ENCODE measurements at regions not wholly inside any gene's neighbourhood (a gene's known extent, or its start where the extent isn't known, plus 50 kb on each side); places are given as distances from the start of the nearest gene placed in this dataset.
"Not testable (repeated sequence)": the region's sequence is repeated elsewhere in the genome, so short reads cannot be mapped to it uniquely, and the experiment has no call there.

DNA sequence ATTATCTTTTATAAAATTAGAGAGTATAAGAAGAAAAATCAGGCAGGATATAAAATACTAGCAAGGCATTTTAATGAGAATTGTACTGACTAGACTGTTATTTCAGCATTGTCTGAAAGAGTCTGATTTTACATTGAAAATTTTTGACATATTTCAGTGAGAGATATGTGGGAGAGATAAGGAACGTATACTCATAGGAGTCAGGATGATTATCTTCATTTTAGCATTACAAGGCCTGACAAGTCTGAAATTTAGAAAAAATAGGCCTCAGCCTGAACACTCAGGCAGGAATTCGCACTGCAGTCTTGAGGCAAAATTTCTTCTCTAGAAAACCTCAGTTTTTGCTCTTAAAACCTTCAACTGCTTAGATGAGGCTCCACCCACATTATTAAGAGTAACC, 386.0 kb downstream of the HGF start:
- Histone ChIP-seq H3K4me1 (ENCODE audit: control insufficient read depth, extremely low read depth, insufficient read depth, low read length) (no peaks in the 10 kb centered on the region), H3K27me3 (ENCODE audit: control insufficient read depth, extremely low read depth, insufficient read depth, low read length) (no peaks in the 10 kb centered on the region), H3K79me2 (ENCODE audit: control insufficient read depth, insufficient read depth, low read length) (no peaks in the 10 kb centered on the region), H3K9ac (ENCODE audit: control insufficient read depth, extremely low read depth, insufficient read depth, low read length) (no peak overlapping the region), H4K20me1 (ENCODE audit: control insufficient read depth, extremely low read depth, insufficient read depth, low read length) (no peaks in the 10 kb centered on the region), H3K4me2 (ENCODE audit: control insufficient read depth, extremely low read depth, insufficient read depth, low read depth, low read length) (no peak overlapping the region), H3K9me3 (ENCODE audit: control insufficient read depth, low read depth, low read length) (no peaks in the 10 kb centered on the region), H3K27ac (ENCODE audit: control insufficient read depth, insufficient read depth, low read length) (no peak overlapping the region), H3K4me3 (ENCODE audit: control insufficient read depth in 2 of 3, extremely low read depth in 1 of 3, insufficient read depth in 2 of 3, low read depth in 1 of 3, low read length in 3 of 3) (no peak overlapping the region), H2AFZ (ENCODE audit: control insufficient read depth, low read length) (peak overlapping the region; percentile 36), H3K36me3 (ENCODE audit: control insufficient read depth in 2 of 2, extremely low read depth in 1 of 2, insufficient read depth in 2 of 2, low read length in 2 of 2) (no peaks in the 10 kb centered on the region), H3K9me1 (ENCODE audit: control insufficient read depth, extremely low read depth, insufficient read depth, low read length) (no peaks in the 10 kb centered on the region)
- TF ChIP-seq, protein P1, sequence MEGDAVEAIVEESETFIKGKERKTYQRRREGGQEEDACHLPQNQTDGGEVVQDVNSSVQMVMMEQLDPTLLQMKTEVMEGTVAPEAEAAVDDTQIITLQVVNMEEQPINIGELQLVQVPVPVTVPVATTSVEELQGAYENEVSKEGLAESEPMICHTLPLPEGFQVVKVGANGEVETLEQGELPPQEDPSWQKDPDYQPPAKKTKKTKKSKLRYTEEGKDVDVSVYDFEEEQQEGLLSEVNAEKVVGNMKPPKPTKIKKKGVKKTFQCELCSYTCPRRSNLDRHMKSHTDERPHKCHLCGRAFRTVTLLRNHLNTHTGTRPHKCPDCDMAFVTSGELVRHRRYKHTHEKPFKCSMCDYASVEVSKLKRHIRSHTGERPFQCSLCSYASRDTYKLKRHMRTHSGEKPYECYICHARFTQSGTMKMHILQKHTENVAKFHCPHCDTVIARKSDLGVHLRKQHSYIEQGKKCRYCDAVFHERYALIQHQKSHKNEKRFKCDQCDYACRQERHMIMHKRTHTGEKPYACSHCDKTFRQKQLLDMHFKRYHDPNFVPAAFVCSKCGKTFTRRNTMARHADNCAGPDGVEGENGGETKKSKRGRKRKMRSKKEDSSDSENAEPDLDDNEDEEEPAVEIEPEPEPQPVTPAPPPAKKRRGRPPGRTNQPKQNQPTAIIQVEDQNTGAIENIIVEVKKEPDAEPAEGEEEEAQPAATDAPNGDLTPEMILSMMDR (optimal IDR thresholded peaks at IDR 0.05 in 1 of 3, IDR thresholded peaks at IDR 0.05 in 1 of 3, conservative IDR thresholded peaks at IDR 0.05 in 1 of 3; ENCODE audit: extremely low read depth in 1 of 3, insufficient read depth in 2 of 3, low read length in 3 of 3): peak in 1 of 3 experiments; percentile 14
- TF ChIP-seq EZH2 (IDR thresholded peaks at IDR 0.05; ENCODE audit: low read length): no peak
- dilution Hi-C loops (cut with MboI; ENCODE audit: extremely low pct_ligation_motif_present, low sequenced_read_pairs): no loop called here
- FAIRE-seq (no peak), DNase-seq (ENCODE audit: low read depth, low spot score) (no peak)

DNA sequence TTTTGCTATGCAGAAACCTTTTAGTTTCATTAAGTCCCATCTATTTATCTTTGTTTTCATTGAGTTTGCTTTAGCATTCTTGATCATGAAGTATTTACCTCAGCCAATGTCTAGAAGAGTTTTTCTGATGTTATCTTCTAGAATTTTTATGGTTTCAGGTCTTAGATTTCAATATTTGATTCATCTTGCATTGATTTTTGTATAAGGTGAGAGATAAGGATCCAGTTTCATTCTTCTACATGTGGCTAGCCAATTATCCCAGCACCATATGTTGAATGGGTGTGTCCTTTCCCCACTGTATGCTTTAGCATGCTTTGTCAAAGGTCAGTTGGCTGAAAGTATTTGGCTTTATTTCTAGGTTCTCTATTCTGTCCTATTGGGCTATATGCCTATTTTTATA, 395.2 kb downstream of the HGF start:
- H3K36me3 ChIP-seq (ENCODE audit: control insufficient read depth in 2 of 2, extremely low read depth in 1 of 2, insufficient read depth in 2 of 2, low read length in 2 of 2); H3K79me2 ChIP-seq (ENCODE audit: control insufficient read depth, insufficient read depth, low read length); dilution Hi-C loops (cut with MboI; ENCODE audit: extremely low pct_ligation_motif_present, low sequenced_read_pairs); DNase-seq (ENCODE audit: low read depth, low spot score); H3K9ac ChIP-seq (ENCODE audit: control insufficient read depth, extremely low read depth, insufficient read depth, low read length); H3K4me3 ChIP-seq (ENCODE audit: control insufficient read depth in 2 of 3, extremely low read depth in 1 of 3, insufficient read depth in 2 of 3, low read depth in 1 of 3, low read length in 3 of 3); H4K20me1 ChIP-seq (ENCODE audit: control insufficient read depth, extremely low read depth, insufficient read depth, low read length); H3K4me1 ChIP-seq (ENCODE audit: control insufficient read depth, extremely low read depth, insufficient read depth, low read length); H3K9me3 ChIP-seq (ENCODE audit: control insufficient read depth, low read depth, low read length); H3K27me3 ChIP-seq (ENCODE audit: control insufficient read depth, extremely low read depth, insufficient read depth, low read length); H3K4me2 ChIP-seq (ENCODE audit: control insufficient read depth, extremely low read depth, insufficient read depth, low read depth, low read length); H3K27ac ChIP-seq (ENCODE audit: control insufficient read depth, insufficient read depth, low read length); H3K9me1 ChIP-seq (ENCODE audit: control insufficient read depth, extremely low read depth, insufficient read depth, low read length); H2AFZ ChIP-seq (ENCODE audit: control insufficient read depth, low read length); FAIRE-seq: not testable (repeated sequence)

DNA sequence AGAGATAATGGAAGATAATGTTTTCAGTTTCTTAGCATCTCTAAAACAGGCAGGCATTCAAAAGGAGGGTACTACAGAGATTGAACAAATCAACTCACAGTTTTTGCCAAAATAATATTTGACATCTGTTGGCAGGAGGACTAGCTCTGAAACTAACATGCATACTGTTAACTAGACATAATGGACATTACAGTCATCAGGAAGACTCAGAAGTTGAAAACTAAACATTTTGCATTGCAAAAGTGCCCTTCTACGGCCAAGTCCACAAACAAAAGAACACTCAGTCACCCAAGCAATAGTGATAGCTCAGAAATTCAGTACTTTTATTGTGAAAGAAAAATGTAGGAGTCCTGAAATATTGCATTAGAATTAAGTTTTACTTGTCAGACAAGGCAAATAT, 399.0 kb downstream of the HGF start:
- no peak overlapping the region for H3K4me2 ChIP-seq (ENCODE audit: control insufficient read depth, extremely low read depth, insufficient read depth, low read depth, low read length)
- DNase-seq (ENCODE audit: low read depth, low spot score) (no peak), FAIRE-seq (no peak)
- H3K27me3 ChIP-seq (ENCODE audit: control insufficient read depth, extremely low read depth, insufficient read depth, low read length): no peaks in the 10 kb centered on the region
- H3K4me1 ChIP-seq (ENCODE audit: control insufficient read depth, extremely low read depth, insufficient read depth, low read length): no peaks in the 10 kb centered on the region
- H4K20me1 ChIP-seq (ENCODE audit: control insufficient read depth, extremely low read depth, insufficient read depth, low read length): no peaks in the 10 kb centered on the region
- H3K27ac ChIP-seq (ENCODE audit: control insufficient read depth, insufficient read depth, low read length): no peak overlapping the region
- dilution Hi-C loops (cut with MboI; ENCODE audit: extremely low pct_ligation_motif_present, low sequenced_read_pairs): no loop called here
- H3K4me3 ChIP-seq (ENCODE audit: control insufficient read depth in 2 of 3, extremely low read depth in 1 of 3, insufficient read depth in 2 of 3, low read depth in 1 of 3, low read length in 3 of 3): no peak overlapping the region
- no peak overlapping the region for H3K9ac ChIP-seq (ENCODE audit: control insufficient read depth, extremely low read depth, insufficient read depth, low read length)
- no peaks in the 10 kb centered on the region for H3K9me3 ChIP-seq (ENCODE audit: control insufficient read depth, low read depth, low read length)
- no peaks in the 10 kb centered on the region for H3K79me2 ChIP-seq (ENCODE audit: control insufficient read depth, insufficient read depth, low read length)
- TF ChIP-seq, protein P1 (optimal IDR thresholded peaks at IDR 0.05 in 1 of 3, IDR thresholded peaks at IDR 0.05 in 1 of 3, conservative IDR thresholded peaks at IDR 0.05 in 1 of 3; ENCODE audit: extremely low read depth in 1 of 3, insufficient read depth in 2 of 3, low read length in 3 of 3): no peak
- TF ChIP-seq EZH2 (IDR thresholded peaks at IDR 0.05; ENCODE audit: low read length): no peak
- no peaks in the 10 kb centered on the region for H3K9me1 ChIP-seq (ENCODE audit: control insufficient read depth, extremely low read depth, insufficient read depth, low read length)
- no peaks in the 10 kb centered on the region for H3K36me3 ChIP-seq (ENCODE audit: control insufficient read depth in 2 of 2, extremely low read depth in 1 of 2, insufficient read depth in 2 of 2, low read length in 2 of 2)
- no peak overlapping the region for H2AFZ ChIP-seq (ENCODE audit: control insufficient read depth, low read length)
